ENCODE measurements at regions not wholly inside any gene's neighbourhood (a gene's known extent, or its start where the extent isn't known, plus 50 kb on each side); places are given as distances from the start of the nearest gene placed in this dataset.

DNA sequence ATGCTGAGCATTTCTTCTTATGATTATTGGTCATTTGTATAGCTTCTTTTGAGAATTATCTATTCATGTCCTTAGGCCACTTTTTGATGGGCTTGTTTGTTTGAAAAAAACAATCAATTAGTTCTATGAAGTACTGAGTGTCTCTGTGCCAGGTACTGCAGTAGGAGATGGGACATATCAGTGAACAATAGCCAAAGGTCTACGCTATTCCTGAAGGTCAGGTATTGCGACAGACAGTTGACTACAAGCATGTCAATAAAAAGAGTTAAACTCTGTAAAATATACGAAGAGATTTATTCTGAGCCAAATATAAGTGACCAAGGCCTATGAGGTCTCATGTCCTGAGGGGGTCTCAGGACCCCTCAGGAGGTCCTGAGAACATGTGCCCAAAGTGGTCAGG lies 122.1 kb upstream of the NFE2L3 start:
- Histone ChIP-seq H3K79me2 (ENCODE audit: control insufficient read depth, insufficient read depth, low read length) (no peaks in the 10 kb centered on the region), H3K4me1 (ENCODE audit: control insufficient read depth, extremely low read depth, insufficient read depth, low read length) (no peaks in the 10 kb centered on the region), H3K27ac (ENCODE audit: insufficient read depth, low read length) (no peak overlapping the region), H3K27me3 (ENCODE audit: control insufficient read depth, insufficient read depth, low read length) (no peaks in the 10 kb centered on the region), H3K9ac (ENCODE audit: insufficient read depth, low read length) (no peak overlapping the region), H3K4me3 (replicated peaks in 1 of 4; ENCODE audit: control extremely low read depth in 1 of 4, insufficient read depth in 1 of 4, low read depth in 3 of 4, low read length in 4 of 4) (no peak overlapping the region), H3K36me3 (ENCODE audit: control insufficient read depth, insufficient read depth, low read length) (no peaks in the 10 kb centered on the region), H2AFZ (ENCODE audit: low read length) (no peak overlapping the region), H3K4me2 (ENCODE audit: extremely low read depth, insufficient read depth, low read length) (no peak overlapping the region), H3K9me3 (ENCODE audit: control insufficient read depth, insufficient read depth, low read depth, low read length) (no peaks in the 10 kb centered on the region), H4K20me1 (ENCODE audit: control insufficient read depth, extremely low read depth, insufficient read depth, low read length) (no peaks in the 10 kb centered on the region)
- TF ChIP-seq, protein P1, sequence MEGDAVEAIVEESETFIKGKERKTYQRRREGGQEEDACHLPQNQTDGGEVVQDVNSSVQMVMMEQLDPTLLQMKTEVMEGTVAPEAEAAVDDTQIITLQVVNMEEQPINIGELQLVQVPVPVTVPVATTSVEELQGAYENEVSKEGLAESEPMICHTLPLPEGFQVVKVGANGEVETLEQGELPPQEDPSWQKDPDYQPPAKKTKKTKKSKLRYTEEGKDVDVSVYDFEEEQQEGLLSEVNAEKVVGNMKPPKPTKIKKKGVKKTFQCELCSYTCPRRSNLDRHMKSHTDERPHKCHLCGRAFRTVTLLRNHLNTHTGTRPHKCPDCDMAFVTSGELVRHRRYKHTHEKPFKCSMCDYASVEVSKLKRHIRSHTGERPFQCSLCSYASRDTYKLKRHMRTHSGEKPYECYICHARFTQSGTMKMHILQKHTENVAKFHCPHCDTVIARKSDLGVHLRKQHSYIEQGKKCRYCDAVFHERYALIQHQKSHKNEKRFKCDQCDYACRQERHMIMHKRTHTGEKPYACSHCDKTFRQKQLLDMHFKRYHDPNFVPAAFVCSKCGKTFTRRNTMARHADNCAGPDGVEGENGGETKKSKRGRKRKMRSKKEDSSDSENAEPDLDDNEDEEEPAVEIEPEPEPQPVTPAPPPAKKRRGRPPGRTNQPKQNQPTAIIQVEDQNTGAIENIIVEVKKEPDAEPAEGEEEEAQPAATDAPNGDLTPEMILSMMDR (conservative IDR thresholded peaks at IDR 0.05 in 1 of 2, IDR thresholded peaks at IDR 0.05 in 1 of 2; ENCODE audit: low read depth in 1 of 2, low read length in 2 of 2) = no peak
- no peak for TF ChIP-seq EZH2 (IDR thresholded peaks at IDR 0.05; ENCODE audit: low read length, missing control alignments)
- no peak for DNase-seq (ENCODE audit: low read depth in 2 of 2)

DNA sequence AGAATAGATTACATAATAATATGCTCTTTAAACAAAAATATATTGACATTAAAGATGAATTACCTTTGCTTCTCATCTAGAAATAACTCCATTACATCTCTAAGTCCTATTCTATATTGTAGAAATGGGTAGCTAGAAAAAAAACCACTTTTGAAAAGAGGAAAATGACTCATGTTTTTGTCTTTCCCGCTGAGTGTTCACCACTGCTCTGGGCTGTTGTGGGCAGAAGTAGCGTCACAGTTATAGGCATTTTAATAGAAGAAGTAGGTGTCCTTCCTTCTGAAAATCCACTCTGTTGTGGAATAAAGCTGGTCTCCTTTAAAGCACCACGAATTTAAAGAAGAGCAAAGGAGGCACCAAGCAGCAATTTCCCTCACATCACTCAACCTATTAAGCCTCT lies 117.6 kb upstream of the NFE2L3 start:
- Histone ChIP-seq H3K9me3 (ENCODE audit: control insufficient read depth, insufficient read depth, low read depth, low read length) (no peaks in the 10 kb centered on the region), H3K27ac (ENCODE audit: insufficient read depth, low read length) (no peak overlapping the region), H3K4me3 (replicated peaks in 1 of 4; ENCODE audit: control extremely low read depth in 1 of 4, insufficient read depth in 1 of 4, low read depth in 3 of 4, low read length in 4 of 4) (no peak overlapping the region), H3K4me2 (ENCODE audit: extremely low read depth, insufficient read depth, low read length) (no peak overlapping the region), H3K4me1 (ENCODE audit: control insufficient read depth, extremely low read depth, insufficient read depth, low read length) (no peaks in the 10 kb centered on the region), H3K79me2 (ENCODE audit: control insufficient read depth, insufficient read depth, low read length) (no peaks in the 10 kb centered on the region), H3K27me3 (ENCODE audit: control insufficient read depth, insufficient read depth, low read length) (no peaks in the 10 kb centered on the region), H4K20me1 (ENCODE audit: control insufficient read depth, extremely low read depth, insufficient read depth, low read length) (no peaks in the 10 kb centered on the region), H3K36me3 (ENCODE audit: control insufficient read depth, insufficient read depth, low read length) (no peaks in the 10 kb centered on the region), H3K9ac (ENCODE audit: insufficient read depth, low read length) (no peak overlapping the region), H2AFZ (ENCODE audit: low read length) (no peak overlapping the region)
- no peak for DNase-seq (ENCODE audit: low read depth in 2 of 2)
- TF ChIP-seq, protein P1 (conservative IDR thresholded peaks at IDR 0.05 in 1 of 2, IDR thresholded peaks at IDR 0.05 in 1 of 2; ENCODE audit: low read depth in 1 of 2, low read length in 2 of 2) = no peak
- TF ChIP-seq EZH2 (IDR thresholded peaks at IDR 0.05; ENCODE audit: low read length, missing control alignments) = no peak

DNA sequence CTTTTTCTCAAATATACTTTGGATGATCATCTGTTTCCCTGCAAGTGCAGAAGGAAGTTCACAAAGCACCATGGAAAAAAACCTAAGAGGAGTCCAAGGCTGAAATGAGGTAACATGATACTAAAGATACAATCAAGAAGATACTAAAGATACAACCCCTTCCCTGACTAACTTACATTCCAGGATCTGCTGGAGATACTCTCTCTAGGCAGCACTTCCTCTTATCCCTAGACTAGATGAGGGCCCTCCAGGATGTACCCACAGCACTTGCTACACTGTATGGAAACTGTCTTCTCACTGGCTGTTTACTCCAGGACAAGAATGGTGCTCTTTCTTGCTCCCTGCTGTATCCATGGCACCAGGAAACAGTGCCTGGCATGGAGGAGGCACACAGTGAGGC lies 116.4 kb upstream of the NFE2L3 start:
- Histone ChIP-seq H3K9ac (ENCODE audit: insufficient read depth, low read length) (no peak overlapping the region), H3K36me3 (ENCODE audit: control insufficient read depth, insufficient read depth, low read length) (no peaks in the 10 kb centered on the region), H2AFZ (ENCODE audit: low read length) (no peak overlapping the region), H3K4me2 (ENCODE audit: extremely low read depth, insufficient read depth, low read length) (no peak overlapping the region), H3K4me3 (replicated peaks in 1 of 4; ENCODE audit: control extremely low read depth in 1 of 4, insufficient read depth in 1 of 4, low read depth in 3 of 4, low read length in 4 of 4) (no peak overlapping the region), H4K20me1 (ENCODE audit: control insufficient read depth, extremely low read depth, insufficient read depth, low read length) (no peaks in the 10 kb centered on the region), H3K27me3 (ENCODE audit: control insufficient read depth, insufficient read depth, low read length) (no peaks in the 10 kb centered on the region), H3K27ac (ENCODE audit: insufficient read depth, low read length) (no peak overlapping the region), H3K4me1 (ENCODE audit: control insufficient read depth, extremely low read depth, insufficient read depth, low read length) (no peaks in the 10 kb centered on the region), H3K79me2 (ENCODE audit: control insufficient read depth, insufficient read depth, low read length) (no peaks in the 10 kb centered on the region), H3K9me3 (ENCODE audit: control insufficient read depth, insufficient read depth, low read depth, low read length) (no peaks in the 10 kb centered on the region)
- TF ChIP-seq, protein P1 (conservative IDR thresholded peaks at IDR 0.05 in 1 of 2, IDR thresholded peaks at IDR 0.05 in 1 of 2; ENCODE audit: low read depth in 1 of 2, low read length in 2 of 2) = no peak
- no peak for TF ChIP-seq EZH2 (IDR thresholded peaks at IDR 0.05; ENCODE audit: low read length, missing control alignments)
- no peak for DNase-seq (ENCODE audit: low read depth in 2 of 2)
